NCI-H2196 (cell line): ENCODE measurements at regions not wholly inside any gene's neighbourhood (a gene's known extent, or its start where the extent isn't known, plus 50 kb on each side); places are given as distances from the start of the nearest gene placed in this dataset.

Experiments used
- DNase-seq: peaks from one replicate; lab custom pipeline; 2025; ENCODE audit not compliant: unreplicated experiment; lab: John Stamatoyannopoulos, UW

DNA sequence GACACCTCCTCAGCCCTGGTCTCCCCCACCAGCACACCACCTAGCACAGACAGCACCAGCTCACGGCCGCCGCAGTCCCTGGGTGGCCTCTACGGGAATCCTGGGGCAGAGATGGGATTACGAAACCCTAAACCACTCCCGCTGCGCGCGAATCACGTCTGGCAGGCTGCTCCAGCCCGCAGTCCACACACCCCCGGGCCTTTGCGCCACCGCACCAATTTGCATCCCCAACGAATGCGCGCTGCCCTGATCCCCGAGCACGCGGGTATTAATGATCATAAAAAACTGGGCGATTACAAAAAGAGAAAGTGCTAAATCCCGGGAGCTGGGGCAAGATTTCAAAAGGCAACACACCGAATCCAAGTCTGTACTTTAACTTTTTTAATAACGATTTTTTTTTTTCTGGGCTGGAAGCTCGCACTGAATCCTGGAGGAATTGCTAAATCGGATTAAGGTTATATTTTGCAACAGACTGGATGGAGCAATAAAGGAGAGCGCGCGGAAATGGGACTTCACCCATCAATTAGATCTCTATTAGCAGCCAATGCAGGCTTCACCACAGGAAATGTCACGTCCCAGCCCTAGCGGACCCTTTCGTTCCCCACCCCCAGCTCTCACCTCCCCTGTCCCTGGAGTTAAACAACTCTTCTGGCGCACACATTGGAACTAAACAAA is 69.8 kb upstream of the TMEM33 start:
- no peak for DNase-seq

DNA sequence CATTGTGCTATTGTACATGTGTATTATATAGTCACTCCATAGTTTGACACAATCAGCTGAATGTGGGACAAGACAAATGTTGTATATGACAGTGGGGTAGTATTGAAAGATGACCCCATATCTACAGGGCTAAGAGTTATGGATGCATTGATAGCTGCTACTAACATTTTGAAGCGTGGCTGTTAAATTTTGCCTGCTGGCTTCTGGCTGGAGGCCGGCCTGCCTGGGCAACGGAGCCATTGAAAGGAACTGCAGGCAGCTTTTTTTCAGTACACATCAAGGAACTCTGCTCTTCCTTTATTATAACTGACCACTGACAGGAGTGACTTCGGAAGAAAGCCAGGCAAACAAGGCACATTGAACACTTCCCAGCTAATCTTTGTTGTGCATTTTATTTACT is 76.1 kb upstream of the TMEM33 start:
- DNase-seq: no peak

DNA sequence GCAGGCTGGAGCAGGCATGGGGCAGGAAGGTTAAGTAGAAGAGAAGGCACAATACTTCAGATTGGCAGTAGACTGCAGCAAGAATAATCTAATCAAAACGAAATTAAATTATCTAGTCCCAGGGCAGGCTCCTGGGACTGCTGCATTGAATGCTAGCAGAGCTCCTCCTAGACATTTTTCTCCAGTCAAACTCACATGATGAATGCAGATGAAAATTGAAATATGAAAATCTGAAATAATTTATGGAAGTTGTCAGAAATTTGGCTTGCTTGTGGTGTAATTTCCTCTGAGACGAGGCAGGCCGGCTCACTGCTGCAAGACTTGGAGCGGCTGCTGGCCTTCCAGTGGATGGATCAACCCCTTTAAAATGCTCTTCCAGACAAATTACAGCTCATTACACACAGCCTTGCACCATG is 78.0 kb upstream of the TMEM33 start:
- DNase-seq: no peak

GRCh38 chr4:41856797-41857196 is 78.4 kb upstream of the TMEM33 start:
- no peak for DNase-seq

DNA sequence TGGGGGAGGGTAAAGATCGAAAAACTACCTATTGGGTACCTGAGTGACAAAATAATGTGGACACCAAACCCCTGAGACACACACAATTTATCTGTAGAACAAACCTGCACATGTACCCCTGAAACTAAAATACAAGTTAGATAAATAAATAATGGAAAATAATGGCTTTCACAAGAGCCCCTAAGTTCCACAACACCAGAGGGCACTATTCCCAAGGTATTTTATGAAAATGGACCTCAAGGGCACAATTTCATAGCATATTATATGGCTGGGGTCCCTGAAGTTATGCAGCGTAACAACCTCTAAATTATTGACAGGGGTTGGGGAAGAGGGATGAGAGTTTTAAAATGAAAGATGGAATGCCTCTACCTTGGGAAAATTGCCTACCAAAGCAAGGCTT is 81.3 kb upstream of the TMEM33 start:
- no peak for DNase-seq

GRCh38 chr4:41852229-41852628 is 83.0 kb upstream of the TMEM33 start:
- DNase-seq: no peak

GRCh38 chr4:41851621-41852020 is 83.6 kb upstream of the TMEM33 start:
- DNase-seq: no peak

GRCh38 chr4:41844327-41844726 is 90.9 kb upstream of the TMEM33 start:
- no peak for DNase-seq

DNA sequence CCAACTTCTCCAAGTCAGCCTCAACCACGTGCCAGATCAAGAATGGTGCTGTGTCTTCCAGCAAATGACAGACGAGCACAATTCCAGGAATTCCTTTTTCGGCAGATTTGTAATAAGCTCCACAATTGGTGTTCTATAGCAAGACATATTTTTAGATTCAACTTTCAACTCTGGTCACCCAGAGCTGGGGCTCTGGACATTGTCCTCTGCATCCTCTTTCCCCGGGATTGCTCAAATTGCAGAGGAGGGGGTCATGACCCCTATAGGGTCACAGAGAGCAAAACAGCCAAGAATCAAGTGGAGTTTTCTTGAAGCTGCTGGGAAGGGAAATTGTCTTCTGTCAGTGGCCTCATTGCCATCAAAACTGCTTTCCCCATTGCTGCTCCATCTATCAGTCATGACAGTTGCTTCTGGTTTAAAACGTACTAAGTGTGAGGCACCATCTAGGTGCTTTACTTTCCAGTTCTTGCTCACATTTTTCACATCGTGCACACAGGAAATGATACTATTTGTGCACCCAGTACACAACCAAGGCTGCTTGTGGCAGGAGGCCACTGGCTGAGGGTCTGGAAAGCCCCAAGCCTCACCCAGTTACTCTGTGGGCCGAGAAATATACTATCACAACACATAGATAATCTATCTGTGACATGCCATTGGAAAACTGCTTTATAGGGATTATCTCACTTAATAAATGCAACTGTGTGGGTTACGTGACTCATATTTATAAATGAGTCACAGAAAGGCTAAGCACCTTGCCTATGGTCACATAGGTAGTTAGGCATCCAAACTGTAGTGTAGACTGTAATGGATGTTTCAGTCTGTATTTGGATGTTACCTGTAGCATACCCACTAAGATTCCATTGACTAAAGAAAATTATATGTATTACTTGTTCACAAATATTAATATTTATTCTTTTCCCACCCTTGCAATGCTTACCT is 91.7 kb upstream of the PHOX2B start:
- DNase-seq: no peak

DNA sequence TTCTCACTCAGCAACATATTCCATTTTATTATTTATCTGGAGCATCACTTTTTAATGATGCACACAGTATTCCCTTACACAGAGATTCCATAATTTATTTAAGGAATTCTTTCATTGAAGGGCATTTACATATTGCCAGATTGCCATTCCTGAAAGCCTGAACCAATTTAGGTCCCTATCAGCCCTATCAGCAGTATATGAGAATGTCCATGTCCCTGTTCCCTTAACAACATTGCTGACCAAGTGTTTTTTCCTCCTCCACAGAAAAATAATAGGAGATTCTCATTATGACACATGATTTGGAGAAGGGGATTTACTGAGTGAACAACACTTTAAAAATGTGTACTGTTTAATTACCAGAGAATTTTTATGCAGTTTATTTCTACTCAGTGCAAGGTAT is 90.1 kb upstream of the PHOX2B start:
- no peak for DNase-seq

- DNase-seq: no peak
Observed at GRCh38 chr4:41835321-41835995, 86.9 kb upstream of the PHOX2B start.

DNA sequence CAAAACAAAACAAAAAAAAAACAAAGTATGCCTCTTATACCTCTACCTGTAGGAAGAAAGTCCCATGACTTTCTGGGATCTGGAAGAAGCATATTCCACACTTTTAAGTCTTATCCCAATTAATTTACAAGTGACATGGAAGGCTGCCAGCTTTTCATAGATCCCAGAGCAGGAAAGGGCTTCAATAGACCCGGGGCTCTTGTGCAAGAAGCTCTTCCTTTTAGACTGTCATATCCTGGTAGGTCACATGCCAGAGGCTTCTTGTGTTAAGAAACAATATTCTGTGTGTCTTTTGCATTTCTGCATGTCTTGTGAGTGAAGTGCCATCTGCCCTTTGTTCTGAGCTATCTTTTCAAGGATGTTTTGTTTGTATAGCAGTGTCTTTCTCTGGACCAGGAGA is 84.4 kb upstream of the PHOX2B start:
- no peak for DNase-seq

DNA sequence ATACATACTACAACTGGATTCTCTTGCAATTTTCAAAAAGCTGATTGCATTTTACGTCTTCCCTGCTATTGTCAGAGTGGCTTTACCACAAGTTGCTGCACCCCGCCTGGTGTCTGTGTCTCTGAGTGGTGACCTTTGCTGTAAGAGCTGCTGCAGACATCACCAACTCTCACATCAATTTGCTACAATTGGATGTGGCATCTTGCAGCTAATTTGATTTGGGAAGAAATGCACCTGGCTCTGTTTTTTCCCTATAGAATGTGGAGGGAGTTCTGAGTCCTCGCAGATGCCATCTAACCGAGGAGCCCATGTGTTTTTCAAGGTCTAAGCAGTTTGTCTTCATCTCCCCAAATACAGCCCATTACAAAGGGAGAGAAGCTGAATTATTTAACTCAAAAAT is 73.8 kb upstream of the PHOX2B start:
- DNase-seq: no peak

- no peak for DNase-seq
Observed at GRCh38 chr4:41820473-41820872, 71.9 kb upstream of the PHOX2B start.

GRCh38 chr4:41819621-41820020 is 71.1 kb upstream of the PHOX2B start:
- no peak for DNase-seq

- DNase-seq: no peak
Observed at GRCh38 chr4:41815473-41815872, 66.9 kb upstream of the PHOX2B start.

DNA sequence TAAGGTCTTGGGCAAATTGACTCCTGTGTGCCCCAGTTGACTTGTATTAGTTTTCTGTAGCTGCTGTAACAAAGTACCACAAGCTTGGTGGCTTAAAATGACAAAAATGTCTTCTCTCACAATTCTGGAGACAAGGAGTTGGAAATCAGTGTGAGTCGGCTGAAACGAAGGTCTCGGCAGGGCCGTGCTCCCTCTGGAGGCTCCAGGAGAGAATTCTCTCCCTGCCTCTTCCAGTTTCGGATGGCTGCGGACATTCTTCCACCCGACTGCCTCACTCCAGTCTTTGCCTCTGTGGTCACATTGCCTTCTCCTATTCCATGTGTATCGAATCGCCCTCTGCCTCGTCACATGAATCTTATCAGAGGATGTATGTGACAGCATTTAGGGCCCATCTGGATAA is 66.0 kb upstream of the PHOX2B start:
- no peak for DNase-seq

DNA sequence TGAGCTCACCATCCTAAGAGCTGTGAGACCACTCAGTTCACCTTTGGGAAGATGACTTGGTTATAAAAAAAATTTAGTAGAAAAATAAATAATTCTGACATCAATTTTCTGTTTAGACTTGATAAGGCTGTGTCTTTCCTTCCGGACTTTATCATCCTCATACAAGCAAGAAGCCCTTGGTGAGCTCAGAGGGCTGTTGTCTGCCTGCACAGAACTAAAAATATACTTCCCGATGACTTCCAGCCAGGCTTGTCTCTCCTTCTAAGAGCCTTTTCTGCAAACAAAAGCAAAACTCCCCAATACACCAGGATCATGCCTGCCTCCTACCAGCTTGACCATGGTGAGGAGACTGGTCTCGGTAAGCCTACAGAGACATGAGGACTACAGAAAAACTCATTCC is 58.3 kb upstream of the PHOX2B start:
- DNase-seq: no peak

GRCh38 chr4:41802590-41802989 is 54.1 kb upstream of the PHOX2B start:
- no peak for DNase-seq

GRCh38 chr4:41799126-41799525 is 50.6 kb upstream of the PHOX2B start:
- DNase-seq: no peak
